ENCODE measurements at regions not wholly inside any gene's neighbourhood (a gene's known extent, or its start where the extent isn't known, plus 50 kb on each side); places are given as distances from the start of the nearest gene placed in this dataset.
"Not testable (repeated sequence)": the region's sequence is repeated elsewhere in the genome, so short reads cannot be mapped to it uniquely, and the experiment has no call there.

DNA sequence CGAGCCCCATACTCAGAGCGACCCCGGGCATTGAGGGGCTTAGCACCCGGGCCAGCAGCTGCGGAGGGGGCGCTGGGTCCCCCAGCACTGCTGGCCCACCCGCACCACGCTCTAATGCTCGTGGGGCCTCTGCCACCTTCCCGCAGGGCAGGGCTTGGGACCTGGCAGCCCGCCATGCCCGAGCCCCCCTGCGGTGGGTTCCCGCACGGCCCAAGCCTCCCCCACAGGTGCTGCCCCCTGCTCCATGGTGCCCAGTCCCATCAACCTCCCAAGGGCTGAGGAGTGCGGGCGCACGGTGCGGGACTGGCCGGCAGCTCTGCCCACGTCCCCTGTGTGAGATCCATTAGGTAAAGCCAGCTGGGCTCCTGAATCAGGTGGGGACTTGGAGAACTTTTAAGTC is 429.2 kb upstream of the PCDH11Y start:
- not testable (repeated sequence) for TF ChIP-seq POLR2A, EP300 (IDR thresholded peaks at IDR 0.05)
- TF ChIP-seq, protein P1, sequence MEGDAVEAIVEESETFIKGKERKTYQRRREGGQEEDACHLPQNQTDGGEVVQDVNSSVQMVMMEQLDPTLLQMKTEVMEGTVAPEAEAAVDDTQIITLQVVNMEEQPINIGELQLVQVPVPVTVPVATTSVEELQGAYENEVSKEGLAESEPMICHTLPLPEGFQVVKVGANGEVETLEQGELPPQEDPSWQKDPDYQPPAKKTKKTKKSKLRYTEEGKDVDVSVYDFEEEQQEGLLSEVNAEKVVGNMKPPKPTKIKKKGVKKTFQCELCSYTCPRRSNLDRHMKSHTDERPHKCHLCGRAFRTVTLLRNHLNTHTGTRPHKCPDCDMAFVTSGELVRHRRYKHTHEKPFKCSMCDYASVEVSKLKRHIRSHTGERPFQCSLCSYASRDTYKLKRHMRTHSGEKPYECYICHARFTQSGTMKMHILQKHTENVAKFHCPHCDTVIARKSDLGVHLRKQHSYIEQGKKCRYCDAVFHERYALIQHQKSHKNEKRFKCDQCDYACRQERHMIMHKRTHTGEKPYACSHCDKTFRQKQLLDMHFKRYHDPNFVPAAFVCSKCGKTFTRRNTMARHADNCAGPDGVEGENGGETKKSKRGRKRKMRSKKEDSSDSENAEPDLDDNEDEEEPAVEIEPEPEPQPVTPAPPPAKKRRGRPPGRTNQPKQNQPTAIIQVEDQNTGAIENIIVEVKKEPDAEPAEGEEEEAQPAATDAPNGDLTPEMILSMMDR (IDR thresholded peaks at IDR 0.05) = not testable (repeated sequence)

Measured in ovary (tissue), 3 donors.